ENCODE measurements at regions not wholly inside any gene's neighbourhood (a gene's known extent, or its start where the extent isn't known, plus 50 kb on each side); places are given as distances from the start of the nearest gene placed in this dataset.

- no peak for DNase-seq
Measured at GRCh38 chr16:66169817-66170216, 196.7 kb upstream of the CDH5 start.

- DNase-seq, result no peak
Measured at GRCh38 chr16:66168777-66169176, 197.7 kb upstream of the CDH5 start.

DNA sequence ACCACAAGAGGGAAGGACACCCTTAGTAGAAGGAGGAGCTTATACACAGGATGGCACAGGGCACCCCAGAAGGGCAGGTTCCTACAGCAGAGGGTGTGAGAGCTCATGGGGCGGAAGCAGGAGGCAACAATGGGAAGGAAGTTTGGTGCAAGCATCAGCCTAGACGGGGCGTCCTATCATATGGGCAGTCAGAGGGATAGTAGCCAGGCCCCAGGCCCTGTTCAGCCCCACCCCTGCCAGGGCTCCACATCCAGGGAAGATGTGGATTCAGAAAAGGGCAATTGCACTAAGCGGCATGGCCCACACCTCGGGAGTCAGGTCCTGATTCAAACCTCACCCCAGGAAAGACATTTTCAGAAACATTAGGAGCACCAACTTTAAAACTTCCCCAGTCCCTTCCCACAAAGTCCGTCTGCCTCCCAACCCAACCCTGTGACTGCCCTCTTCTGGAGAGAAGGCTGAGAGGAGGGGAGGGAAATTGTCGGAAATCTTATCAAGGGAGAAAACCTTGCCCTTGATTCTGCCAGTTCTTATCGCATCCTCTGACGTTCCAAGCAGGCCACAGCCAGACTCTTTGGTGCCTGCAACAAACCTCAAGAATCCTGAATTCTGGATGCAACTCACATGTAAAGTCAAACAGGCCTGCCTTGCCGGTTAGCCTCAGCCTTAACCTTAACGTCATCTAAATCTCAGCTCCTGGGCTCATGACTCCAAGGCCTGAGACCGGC is 198.8 kb upstream of the CDH5 start:
- no peak for DNase-seq

DNA sequence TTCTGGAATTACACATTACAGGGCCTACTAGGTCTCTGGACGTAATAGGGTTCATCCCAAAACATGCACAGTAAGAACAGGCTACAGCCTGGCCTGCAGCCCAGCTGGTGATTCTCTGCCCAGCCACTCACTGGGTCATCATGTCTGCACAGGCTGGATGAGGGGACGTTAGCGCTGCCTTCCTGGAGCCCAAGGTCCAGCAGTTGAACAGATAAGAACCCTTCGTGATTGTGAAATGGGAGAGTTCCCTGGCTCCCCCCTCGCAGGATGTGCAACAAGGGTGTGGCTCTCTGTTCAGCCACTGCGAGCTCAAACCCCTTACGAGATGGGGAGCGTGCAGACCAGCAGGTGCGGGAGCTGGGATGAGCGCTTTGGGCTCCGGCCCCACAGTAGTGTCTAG is 200.0 kb upstream of the CDH5 start:
- DNase-seq, result no peak

DNA sequence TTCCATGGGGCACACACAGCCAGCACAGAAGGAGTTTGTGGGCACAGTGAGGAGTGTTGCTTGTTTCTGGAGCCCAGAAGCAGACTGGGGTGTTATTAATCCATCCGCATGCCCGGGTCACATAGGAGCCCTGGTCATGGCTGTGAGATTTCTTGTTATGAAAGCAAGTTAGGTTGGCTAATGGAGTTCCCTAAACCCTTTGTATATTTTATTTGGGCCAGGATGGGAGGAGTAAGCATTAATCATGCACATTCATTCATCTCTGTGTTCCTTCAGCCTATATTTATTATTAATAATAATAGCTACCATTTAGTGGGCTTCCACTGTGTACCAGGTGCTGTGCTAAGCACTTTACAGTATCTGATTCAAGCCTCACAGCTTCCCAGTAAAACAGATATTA is 200.6 kb upstream of the CDH5 start:
- DNase-seq, result no peak

GRCh38 chr16:66164581-66165247 is 201.8 kb upstream of the CDH5 start:
- no peak for DNase-seq

GRCh38 chr16:66162821-66163220 is 203.7 kb upstream of the CDH5 start:
- no peak for DNase-seq

GRCh38 chr16:66161942-66162341 is 204.5 kb upstream of the CDH5 start:
- DNase-seq, result no peak

- no peak for DNase-seq
Measured at GRCh38 chr16:66161269-66161668, 205.2 kb upstream of the CDH5 start.

DNA sequence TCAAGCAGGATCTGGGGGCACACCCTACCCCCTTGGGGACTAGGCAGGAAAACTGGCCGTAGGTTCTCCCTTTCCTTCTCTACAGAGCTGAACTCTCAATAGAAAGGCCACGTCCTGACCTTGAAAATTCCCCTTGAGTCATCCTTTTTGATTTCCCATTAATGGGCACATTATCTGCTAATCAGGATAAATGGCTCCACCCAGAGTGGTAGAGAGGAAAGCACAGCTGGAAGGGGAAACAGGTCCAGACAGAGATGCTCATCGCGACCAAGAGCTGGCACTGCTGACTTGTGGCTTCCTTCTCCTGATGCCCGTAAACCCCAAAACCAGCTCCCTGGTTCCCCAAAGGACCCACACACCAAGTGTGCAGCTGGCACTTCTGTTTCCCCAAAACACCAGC is 206.5 kb upstream of the CDH5 start:
- no peak for DNase-seq

DNA sequence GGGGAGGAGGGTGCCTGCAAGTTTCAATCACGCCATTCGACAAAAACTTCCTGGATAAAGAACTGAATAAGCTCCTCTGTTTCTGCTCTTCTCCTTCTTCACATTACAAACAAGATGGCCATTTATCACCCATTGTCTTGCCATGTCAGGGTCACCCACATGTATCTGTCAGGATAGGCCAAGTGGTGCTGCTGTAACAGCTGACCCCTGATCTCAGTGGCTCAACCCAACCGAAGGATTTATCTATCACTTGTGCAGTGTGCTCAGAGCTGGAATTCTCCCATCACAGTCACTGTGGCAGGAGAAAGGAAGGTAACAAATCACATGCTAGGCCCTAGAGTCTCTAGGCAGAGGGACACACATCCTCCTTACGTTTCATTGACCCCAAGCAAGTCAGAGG is 210.0 kb upstream of the CDH5 start:
- no peak for DNase-seq

- DNase-seq, result no peak
Measured at GRCh38 chr16:66155933-66156332, 210.6 kb upstream of the CDH5 start.

DNA sequence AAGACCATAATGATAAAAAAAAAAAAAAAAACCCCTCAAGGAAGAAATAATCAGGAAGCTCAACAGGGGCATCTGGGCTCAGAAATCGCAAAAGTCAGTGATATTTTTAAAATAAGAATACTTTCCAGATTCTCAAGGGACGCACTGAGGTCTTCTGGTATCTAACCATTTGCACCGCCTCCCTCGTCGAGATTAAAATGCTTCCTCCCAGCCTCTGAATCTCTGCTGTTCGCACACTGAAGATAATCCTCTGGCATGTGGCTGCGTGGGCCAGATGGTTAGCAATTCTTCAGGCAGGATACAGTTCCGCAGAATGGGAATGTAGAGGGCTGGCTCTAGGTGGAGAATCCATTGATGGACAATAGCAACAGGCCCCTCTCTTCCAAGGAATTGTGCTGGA is 211.7 kb upstream of the CDH5 start:
- no peak for DNase-seq

- no peak for DNase-seq
Measured at GRCh38 chr16:66152823-66153393, 213.6 kb upstream of the CDH5 start.

DNA sequence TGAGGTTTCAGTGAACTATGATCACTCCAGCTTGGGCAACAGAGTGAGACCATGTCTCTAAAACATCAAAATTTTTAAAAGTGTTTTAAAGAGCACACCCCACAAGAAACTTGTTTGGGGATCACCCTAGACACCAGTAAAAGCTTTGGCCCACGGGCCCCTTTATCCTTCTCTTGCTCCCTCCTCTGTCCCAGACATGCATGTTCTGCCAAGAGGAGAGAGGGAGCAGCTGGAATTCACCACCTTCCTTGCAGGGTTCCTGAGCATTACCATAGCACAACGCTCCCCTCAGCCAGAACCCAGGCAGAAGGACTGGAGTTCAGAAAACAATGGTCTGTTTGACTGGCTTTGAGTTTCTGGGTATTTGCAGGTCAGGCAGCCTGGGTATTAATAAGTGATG is 214.3 kb upstream of the CDH5 start:
- DNase-seq, result no peak

DNA sequence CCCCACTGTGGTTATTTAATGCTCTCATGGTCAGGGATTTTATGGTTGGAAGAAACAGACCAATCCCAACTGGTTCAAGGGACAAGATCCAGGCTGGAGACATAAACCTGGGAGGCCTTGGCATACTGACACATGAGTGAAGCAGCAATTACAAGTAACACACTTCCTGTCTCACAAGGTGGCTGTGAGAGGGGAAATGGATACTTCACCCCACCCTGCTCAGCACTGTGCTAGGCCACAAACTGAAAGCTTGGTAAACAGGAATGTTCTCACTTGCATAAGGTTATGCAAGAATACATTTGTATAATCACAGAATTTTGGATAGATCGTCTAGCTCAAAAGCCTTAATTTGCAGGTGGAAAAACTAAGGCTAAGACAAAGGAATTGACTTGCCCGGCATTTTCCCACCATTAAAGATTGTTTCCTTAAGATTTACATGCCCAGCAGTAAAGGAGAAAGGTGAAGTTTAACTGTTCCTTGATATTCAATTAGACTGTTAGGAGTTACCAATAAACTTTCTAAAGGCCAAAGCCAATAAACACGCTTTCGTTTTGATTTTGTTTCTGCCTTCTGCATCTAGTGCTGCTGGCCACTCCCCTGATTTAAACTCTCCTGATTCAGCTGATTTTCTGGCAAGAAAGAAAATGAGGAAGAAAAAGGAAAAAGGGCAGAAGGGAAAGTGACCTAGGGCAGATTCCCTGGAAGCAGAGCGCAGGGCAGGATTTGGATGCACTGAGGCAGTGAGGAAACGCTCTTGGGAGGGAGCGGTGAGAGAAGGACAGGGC is 215.6 kb upstream of the CDH5 start:
- no peak for DNase-seq

DNA sequence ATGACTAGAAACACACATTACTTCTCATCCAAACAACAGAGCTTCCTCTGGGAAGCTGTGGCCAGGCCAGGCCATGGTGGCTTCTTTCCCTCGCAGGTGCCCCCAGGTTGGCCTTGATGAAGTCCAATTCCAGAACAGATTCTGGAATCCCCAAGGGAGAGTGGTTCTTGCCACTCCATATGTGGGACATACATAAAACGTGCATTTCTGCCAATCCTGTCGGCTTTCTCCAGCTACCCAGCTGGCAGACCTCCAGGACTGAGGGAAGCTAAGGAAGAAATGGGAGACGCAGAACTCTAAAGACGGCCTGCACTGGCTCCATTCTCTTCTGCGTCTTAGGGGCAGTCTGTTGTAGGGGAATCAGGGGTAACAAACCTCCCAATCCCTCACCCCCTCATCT is 219.2 kb upstream of the CDH5 start:
- no peak for DNase-seq

- DNase-seq, result no peak
Measured at GRCh38 chr16:66146798-66147197, 219.7 kb upstream of the CDH5 start.

- no peak for DNase-seq
Measured at GRCh38 chr16:66144641-66145040, 221.8 kb upstream of the CDH5 start.

DNA sequence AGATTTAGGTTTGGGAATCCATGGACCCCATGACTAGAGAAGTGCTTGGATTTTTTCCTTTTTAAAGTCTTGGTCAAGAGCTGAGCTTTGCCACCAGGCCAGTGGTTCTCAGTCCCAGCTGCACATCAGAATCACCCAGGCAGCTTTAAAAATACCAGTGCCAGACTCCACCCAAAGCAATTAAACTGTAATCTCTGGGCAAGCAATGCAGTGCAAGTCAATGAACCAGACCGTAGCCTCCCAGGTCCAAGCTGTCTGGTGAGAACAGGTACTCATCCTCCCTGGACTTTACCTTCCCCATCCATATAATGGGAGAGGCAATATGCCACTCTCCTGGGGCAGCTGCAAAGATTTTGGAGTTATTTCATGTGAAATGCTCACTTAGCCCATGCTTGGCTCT is 223.1 kb upstream of the CDH5 start:
- DNase-seq, result no peak

DNA sequence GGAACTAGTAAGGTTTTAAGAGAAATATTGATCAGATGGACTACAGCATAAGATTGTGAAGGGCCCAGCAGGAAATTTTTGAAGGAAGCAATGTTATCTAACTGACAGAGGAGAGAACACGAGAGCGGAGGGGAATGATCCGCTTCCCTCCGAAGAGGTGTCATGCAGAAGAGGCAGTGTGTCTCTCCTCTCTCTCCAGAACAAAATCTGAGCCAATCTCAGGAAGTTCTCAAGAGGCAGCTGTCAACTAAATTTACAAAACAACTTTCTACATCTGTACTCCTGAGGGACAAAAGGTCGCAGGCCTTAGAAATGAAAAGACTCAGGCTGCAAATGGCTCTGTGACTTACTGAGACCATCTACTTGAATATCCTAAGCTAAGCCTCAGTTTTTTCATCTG is 224.6 kb upstream of the CDH5 start:
- no peak for DNase-seq

GRCh38 chr16:66137853-66138252 is 228.6 kb upstream of the CDH5 start:
- DNase-seq, result no peak

DNA sequence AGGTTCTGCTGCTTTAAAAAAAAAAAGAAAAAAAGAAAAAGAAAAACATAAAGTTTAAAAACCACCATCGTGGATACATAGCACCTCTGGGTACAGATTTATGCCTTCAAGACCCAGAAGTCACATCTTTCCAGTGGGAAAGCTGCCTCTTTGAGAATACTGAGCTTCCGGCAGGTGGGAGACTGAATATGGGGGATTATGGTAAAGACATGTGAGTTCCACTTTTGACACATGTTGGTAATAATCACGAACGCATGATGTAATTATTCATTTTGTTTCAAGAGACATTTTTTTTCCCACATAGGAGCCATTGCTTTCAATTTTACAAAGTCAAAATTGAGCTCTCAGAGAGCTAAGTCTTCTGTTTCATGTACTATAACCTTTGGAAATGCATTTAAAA is 229.7 kb upstream of the CDH5 start:
- no peak for DNase-seq

GRCh38 chr16:66135838-66136237 is 230.7 kb upstream of the CDH5 start:
- DNase-seq, result no peak
